Nephron progenitor cell (in vitro differentiated cells): ENCODE measurements at regions not wholly inside any gene's neighbourhood (a gene's known extent, or its start where the extent isn't known, plus 50 kb on each side); places are given as distances from the start of the nearest gene placed in this dataset.

Experiments used
- DNase-seq: peaks from one replicate; pipeline ENCODE4 v3.0.0; 2021
- H3K27ac Mint-ChIP-seq: 2 replicates; pipeline ENCODE4 v1.8.0; 2021; ENCODE audit warnings: mild to moderate bottlenecking, moderate library complexity, mixed read lengths
- H3K27me3 Mint-ChIP-seq: 2 replicates; pipeline ENCODE4 v1.8.0; 2021; ENCODE audit warnings: mild to moderate bottlenecking, low read depth, mixed read lengths; ENCODE audit not compliant: poor library complexity
- H3K36me3 Mint-ChIP-seq: 2 replicates; pipeline ENCODE4 v1.8.0; 2021; ENCODE audit warnings: low read depth, mixed read lengths
- H3K4me1 Mint-ChIP-seq: 2 replicates; pipeline ENCODE4 v1.8.0; 2021; ENCODE audit warnings: mixed read lengths
- H3K4me3 Mint-ChIP-seq: 2 replicates; pipeline ENCODE4 v1.8.0; 2021; ENCODE audit warnings: mild to moderate bottlenecking, moderate library complexity, mixed read lengths
- H3K9me3 Mint-ChIP-seq: 2 replicates; pipeline ENCODE4 v1.8.0; 2021; ENCODE audit warnings: mild to moderate bottlenecking, moderate library complexity, mixed read lengths
- TF ChIP-seq, protein P1 (sequence below): fragments of 200-600 bp; sonication (generic); IDR thresholded peaks from 2 replicates; pipeline ENCODE4 v1.5.0; 2021; ENCODE audit warnings: antibody characterized with exemption

DNA sequence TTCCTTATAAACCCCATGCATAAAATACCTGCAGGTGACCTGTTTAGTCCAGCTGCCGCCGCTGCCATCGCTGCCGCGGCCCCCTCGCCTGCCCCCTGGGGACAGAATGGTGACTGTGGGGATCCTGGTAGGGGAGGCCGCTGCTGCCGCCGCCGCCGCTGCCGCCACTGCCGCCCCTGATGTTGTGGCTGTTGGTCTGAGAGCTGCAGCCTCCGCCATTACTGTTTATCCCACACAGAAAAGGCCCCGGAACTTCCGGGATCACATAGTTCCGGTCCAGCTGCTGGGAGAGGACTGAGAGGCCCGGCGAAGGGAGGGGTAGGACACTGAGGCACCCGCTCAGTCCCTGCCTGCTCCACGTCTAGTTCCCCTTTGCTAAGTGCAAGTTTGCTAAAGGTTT, 244.9 kb downstream of the C12orf50 start:
- Mint-ChIP-seq H3K27ac (no peak overlapping the region), H3K4me3 (no peak overlapping the region), H3K9me3 (no peaks in the 10 kb centered on the region), H3K4me1 (peaks cover 25% of the 10 kb centered on the region), H3K36me3 (no peaks in the 10 kb centered on the region), H3K27me3 (no peaks in the 10 kb centered on the region)
- DNase-seq: no peak
- TF ChIP-seq, protein P1, sequence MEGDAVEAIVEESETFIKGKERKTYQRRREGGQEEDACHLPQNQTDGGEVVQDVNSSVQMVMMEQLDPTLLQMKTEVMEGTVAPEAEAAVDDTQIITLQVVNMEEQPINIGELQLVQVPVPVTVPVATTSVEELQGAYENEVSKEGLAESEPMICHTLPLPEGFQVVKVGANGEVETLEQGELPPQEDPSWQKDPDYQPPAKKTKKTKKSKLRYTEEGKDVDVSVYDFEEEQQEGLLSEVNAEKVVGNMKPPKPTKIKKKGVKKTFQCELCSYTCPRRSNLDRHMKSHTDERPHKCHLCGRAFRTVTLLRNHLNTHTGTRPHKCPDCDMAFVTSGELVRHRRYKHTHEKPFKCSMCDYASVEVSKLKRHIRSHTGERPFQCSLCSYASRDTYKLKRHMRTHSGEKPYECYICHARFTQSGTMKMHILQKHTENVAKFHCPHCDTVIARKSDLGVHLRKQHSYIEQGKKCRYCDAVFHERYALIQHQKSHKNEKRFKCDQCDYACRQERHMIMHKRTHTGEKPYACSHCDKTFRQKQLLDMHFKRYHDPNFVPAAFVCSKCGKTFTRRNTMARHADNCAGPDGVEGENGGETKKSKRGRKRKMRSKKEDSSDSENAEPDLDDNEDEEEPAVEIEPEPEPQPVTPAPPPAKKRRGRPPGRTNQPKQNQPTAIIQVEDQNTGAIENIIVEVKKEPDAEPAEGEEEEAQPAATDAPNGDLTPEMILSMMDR: no peak

DNA sequence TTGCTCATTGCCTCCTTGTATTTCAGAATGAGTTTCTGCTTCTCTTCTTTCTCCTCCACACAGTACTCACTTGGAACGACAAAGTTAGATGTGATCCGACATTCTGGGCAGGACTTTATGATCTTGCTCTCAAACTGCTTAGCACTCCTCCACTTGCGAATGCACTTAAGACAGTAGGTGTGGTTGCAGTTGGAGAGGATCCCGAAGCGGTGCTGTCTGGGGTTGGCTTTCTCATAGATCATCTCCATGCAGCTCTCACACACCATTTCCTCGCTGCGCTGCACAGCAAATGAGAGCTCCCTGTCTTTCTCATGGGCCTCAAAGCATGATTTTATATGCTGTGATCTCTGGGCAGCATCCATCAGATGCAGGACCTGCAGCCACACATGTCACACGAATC, 245.7 kb downstream of the C12orf50 start:
- no peak overlapping the region for H3K27ac Mint-ChIP-seq
- TF ChIP-seq, protein P1: no peak
- peaks cover 25% of the 10 kb centered on the region for H3K4me1 Mint-ChIP-seq
- no peaks in the 10 kb centered on the region for H3K36me3 Mint-ChIP-seq
- H3K9me3 Mint-ChIP-seq: no peaks in the 10 kb centered on the region
- no peak overlapping the region for H3K4me3 Mint-ChIP-seq
- no peak for DNase-seq
- no peaks in the 10 kb centered on the region for H3K27me3 Mint-ChIP-seq

DNA sequence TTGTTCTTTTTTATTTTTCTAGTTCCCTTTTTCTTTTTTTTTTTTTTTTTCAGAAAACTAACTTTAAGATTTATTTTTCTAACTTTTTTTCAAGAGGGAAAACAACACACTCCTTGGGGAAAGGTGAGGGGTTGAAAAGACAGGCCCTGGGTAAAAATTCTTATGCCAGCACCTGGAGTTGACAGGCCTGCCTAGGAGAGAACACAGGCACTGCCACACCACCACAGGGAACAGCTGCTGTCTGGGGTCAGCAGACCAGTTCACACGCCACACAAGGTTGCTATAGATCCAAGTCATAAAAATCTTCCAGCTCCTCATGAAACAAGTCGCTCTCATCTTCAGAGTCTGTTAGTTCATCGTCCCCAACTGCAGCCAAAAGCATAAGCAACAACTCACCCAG, 246.4 kb downstream of the C12orf50 start:
- Mint-ChIP-seq H3K4me1 (peaks cover 25% of the 10 kb centered on the region), H3K9me3 (no peaks in the 10 kb centered on the region), H3K27me3 (peaks cover 2% of the 10 kb centered on the region), H3K27ac (peak overlapping the region; percentile 54), H3K4me3 (no peak overlapping the region), H3K36me3 (no peaks in the 10 kb centered on the region)
- no peak for DNase-seq
- TF ChIP-seq, protein P1: no peak

- Mint-ChIP-seq H3K27me3 (peaks cover 2% of the 10 kb centered on the region), H3K9me3 (no peaks in the 10 kb centered on the region), H3K4me3 (no peak overlapping the region), H3K27ac (peak overlapping the region; percentile 88), H3K4me1 (peaks cover 36% of the 10 kb centered on the region), H3K36me3 (no peaks in the 10 kb centered on the region)
- TF ChIP-seq, protein P1: no peak
- DNase-seq: no peak
Observed at GRCh38 chr12:87779858-87780498, 249.2 kb downstream of the C12orf50 start.

DNA sequence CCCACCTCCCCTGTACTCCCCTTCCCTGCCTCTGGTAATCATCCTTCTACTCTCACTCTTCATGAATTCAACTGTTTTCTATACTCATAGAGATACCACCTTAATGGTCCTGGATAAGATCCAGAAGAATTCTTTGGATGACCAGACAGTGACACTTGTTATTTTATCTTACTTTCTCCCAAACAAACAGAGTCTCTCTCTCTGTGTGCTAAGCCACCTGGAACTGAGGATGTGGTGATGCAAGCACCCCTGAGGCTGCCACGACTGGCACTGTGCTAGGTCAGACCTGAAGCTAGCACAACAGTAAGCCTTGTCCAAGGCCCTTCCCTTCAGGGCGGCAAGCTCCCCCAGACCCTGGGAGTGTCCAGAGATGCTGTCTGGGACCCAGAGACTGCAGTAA, 250.2 kb downstream of the C12orf50 start:
- TF ChIP-seq, protein P1: no peak
- Mint-ChIP-seq H3K4me3 (no peak overlapping the region), H3K36me3 (no peaks in the 10 kb centered on the region), H3K4me1 (peaks cover 35% of the 10 kb centered on the region), H3K27me3 (peaks cover 2% of the 10 kb centered on the region), H3K27ac (no peak overlapping the region), H3K9me3 (no peaks in the 10 kb centered on the region)
- no peak for DNase-seq

- Mint-ChIP-seq H3K4me1 (peaks cover 25% of the 10 kb centered on the region), H3K36me3 (no peaks in the 10 kb centered on the region), H3K4me3 (no peak overlapping the region), H3K27me3 (peaks cover 2% of the 10 kb centered on the region), H3K27ac (no peak overlapping the region), H3K9me3 (no peaks in the 10 kb centered on the region)
- TF ChIP-seq, protein P1: no peak
- no peak for DNase-seq
Observed at GRCh38 chr12:87778065-87778464, 251.1 kb downstream of the C12orf50 start.
